Fibroblast of the aortic adventitia (primary cell): ENCODE measurements at regions not wholly inside any gene's neighbourhood (a gene's known extent, or its start where the extent isn't known, plus 50 kb on each side); places are given as distances from the start of the nearest gene placed in this dataset.
A peak's percentile ranks its signal among the peaks of the same experiment; 100 is the strongest.

Experiments used
- DNase-seq: peaks from one replicate; pipeline ENCODE4 v3.0.0-alpha.2; 2010; ENCODE audit warnings: low read depth
- H3K4me3 ChIP-seq: 2 replicates; pipeline ENCODE4 v1.5.1; 2011; ENCODE audit warnings: low read depth, mild to moderate bottlenecking, control low read depth, low read length, moderate library complexity
- TF ChIP-seq, protein P1 (sequence below): IDR thresholded peaks from 2 replicates; pipeline ENCODE4 v1.5.1; 2011; ENCODE audit warnings: mild to moderate bottlenecking, low read length, control low read depth, inconsistent platforms; ENCODE audit not compliant: insufficient read depth

GRCh38 chr17:5825717-5826330 is 241.5 kb upstream of the NLRP1 start:
- no peak overlapping the region for H3K4me3 ChIP-seq
- TF ChIP-seq, protein P1, sequence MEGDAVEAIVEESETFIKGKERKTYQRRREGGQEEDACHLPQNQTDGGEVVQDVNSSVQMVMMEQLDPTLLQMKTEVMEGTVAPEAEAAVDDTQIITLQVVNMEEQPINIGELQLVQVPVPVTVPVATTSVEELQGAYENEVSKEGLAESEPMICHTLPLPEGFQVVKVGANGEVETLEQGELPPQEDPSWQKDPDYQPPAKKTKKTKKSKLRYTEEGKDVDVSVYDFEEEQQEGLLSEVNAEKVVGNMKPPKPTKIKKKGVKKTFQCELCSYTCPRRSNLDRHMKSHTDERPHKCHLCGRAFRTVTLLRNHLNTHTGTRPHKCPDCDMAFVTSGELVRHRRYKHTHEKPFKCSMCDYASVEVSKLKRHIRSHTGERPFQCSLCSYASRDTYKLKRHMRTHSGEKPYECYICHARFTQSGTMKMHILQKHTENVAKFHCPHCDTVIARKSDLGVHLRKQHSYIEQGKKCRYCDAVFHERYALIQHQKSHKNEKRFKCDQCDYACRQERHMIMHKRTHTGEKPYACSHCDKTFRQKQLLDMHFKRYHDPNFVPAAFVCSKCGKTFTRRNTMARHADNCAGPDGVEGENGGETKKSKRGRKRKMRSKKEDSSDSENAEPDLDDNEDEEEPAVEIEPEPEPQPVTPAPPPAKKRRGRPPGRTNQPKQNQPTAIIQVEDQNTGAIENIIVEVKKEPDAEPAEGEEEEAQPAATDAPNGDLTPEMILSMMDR = no peak
- DNase-seq = no peak

DNA sequence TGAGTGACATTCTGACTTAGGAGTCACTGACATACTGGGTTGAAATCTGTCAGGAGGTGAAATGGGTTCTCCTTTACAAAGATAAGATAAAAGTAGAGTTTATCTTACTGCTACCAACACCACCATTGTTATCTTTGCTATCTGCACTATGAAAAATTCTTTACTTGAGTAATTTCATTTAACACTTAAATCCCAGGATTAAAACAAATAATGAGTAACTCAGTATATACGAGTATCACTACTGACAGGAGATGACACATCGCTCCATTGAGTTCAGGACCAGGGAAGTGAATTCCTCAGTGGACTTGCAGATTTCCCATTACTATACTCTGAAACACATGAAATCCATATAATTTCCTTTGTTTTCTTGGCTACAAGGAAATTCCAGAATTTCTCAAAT is 242.1 kb upstream of the NLRP1 start:
- no peak for DNase-seq
- TF ChIP-seq, protein P1 = no peak
- H3K4me3 ChIP-seq = no peak overlapping the region

GRCh38 chr17:5830921-5831320 is 239.3 kb upstream of the WSCD1 start:
- DNase-seq = no peak
- TF ChIP-seq, protein P1 = no peak
- no peak overlapping the region for H3K4me3 ChIP-seq

- no peak overlapping the region for H3K4me3 ChIP-seq
- TF ChIP-seq, protein P1 = no peak
- peak; percentile 35 for DNase-seq
These were observed 237.3 kb upstream of the WSCD1 start for GRCh38 chr17:5832886-5833285.

DNA sequence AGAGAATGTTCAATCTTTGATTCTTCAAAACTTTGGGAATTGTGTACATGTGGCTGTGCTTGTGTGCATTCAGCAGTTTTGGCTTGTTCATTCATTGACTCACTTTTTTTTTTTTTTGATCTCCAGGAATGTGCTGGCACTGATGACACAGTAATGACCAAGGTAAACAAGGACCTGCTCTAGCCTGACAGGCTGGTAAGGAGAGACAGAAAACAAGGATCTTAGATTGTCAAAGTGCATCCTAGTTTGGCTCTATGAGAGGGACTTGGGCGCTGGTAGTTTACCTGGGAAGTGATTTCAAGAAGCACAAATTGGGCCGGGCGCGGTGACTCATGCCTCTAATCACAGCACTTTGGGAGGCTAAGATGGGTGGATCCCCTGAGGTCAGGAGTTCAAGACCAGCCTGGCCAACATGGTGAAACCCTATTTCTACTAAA is 233.1 kb upstream of the WSCD1 start:
- no peak overlapping the region for H3K4me3 ChIP-seq
- TF ChIP-seq, protein P1 = no peak
- peak; percentile 53 for DNase-seq

GRCh38 chr17:5838661-5839300 is 231.4 kb upstream of the WSCD1 start:
- no peak for DNase-seq
- TF ChIP-seq, protein P1 = no peak
- H3K4me3 ChIP-seq = no peak overlapping the region
